Mucosa of rectum (tissue), 2 donors: ENCODE measurements at regions not wholly inside any gene's neighbourhood (a gene's known extent, or its start where the extent isn't known, plus 50 kb on each side); places are given as distances from the start of the nearest gene placed in this dataset.

Source experiments
- H3K27ac ChIP-seq, 2 donors: one replicate each; pipeline ENCODE4 v1.7.0; 2013; ENCODE audit warnings: inconsistent platforms in 2 of 2, low read depth in 2 of 2, low read length in 2 of 2
- H3K27me3 ChIP-seq, 2 donors: one replicate each; pipeline ENCODE4 v1.7.0; 2013; ENCODE audit warnings: low read length in 2 of 2; ENCODE audit not compliant: control insufficient read depth in 2 of 2, insufficient read depth in 2 of 2
- H3K36me3 ChIP-seq, 2 donors: one replicate each; pipeline ENCODE4 v1.7.0; 2013; ENCODE audit warnings: low read length in 2 of 2; ENCODE audit not compliant: control insufficient read depth in 2 of 2, insufficient read depth in 2 of 2
- H3K4me1 ChIP-seq, 2 donors: one replicate each; pipeline ENCODE4 v1.7.0; 2013; ENCODE audit warnings: low read length in 2 of 2, mild to moderate bottlenecking in 1 of 2; ENCODE audit not compliant: control insufficient read depth in 2 of 2, insufficient read depth in 2 of 2
- H3K4me3 ChIP-seq, 2 donors: one replicate each; pipeline ENCODE4 v1.7.0; 2013; ENCODE audit warnings: low read length in 2 of 2
- H3K9ac ChIP-seq, 2 donors: one replicate each; pipeline ENCODE4 v1.7.0; 2013; ENCODE audit warnings: low read length in 2 of 2, low read depth in 1 of 2, mild to moderate bottlenecking in 1 of 2
- H3K9me3 ChIP-seq, 2 donors: one replicate each; pipeline ENCODE4 v1.7.0; 2013; ENCODE audit warnings: low read length in 2 of 2; ENCODE audit not compliant: control insufficient read depth in 2 of 2
- donor health status: healthy.
- donor health status: Normal muscosa, but diverticular disease.

- Histone ChIP-seq H3K9me3 (no peaks in the 10 kb centered on the region), H3K36me3 (no peaks in the 10 kb centered on the region), H3K27ac (no peak overlapping the region), H3K27me3 (no peaks in the 10 kb centered on the region), H3K9ac (no peak overlapping the region), H3K4me1 (no peaks in the 10 kb centered on the region), H3K4me3 (no peak overlapping the region)
These were observed 111.1 kb upstream of the RIOK3 start for GRCh38 chr18:23341983-23342382.

- no peaks in the 10 kb centered on the region for H3K9me3 ChIP-seq
- no peak overlapping the region for H3K27ac ChIP-seq
- H3K36me3 ChIP-seq: no peaks in the 10 kb centered on the region
- H3K9ac ChIP-seq: no peak overlapping the region
- no peak overlapping the region for H3K4me3 ChIP-seq
- H3K27me3 ChIP-seq: no peaks in the 10 kb centered on the region
- no peaks in the 10 kb centered on the region for H3K4me1 ChIP-seq
These were observed 110.6 kb upstream of the RIOK3 start for GRCh38 chr18:23342506-23342905.

- no peaks in the 10 kb centered on the region for H3K4me1 ChIP-seq
- H3K27me3 ChIP-seq: no peaks in the 10 kb centered on the region
- H3K36me3 ChIP-seq: no peaks in the 10 kb centered on the region
- no peak overlapping the region for H3K4me3 ChIP-seq
- no peak overlapping the region for H3K27ac ChIP-seq
- no peak overlapping the region for H3K9ac ChIP-seq
- H3K9me3 ChIP-seq: no peaks in the 10 kb centered on the region
These were observed 102.9 kb upstream of the RIOK3 start for GRCh38 chr18:23350188-23350587.

- Histone ChIP-seq H3K27me3 (no peaks in the 10 kb centered on the region), H3K36me3 (no peaks in the 10 kb centered on the region), H3K27ac (no peak overlapping the region), H3K9ac (no peak overlapping the region), H3K4me3 (no peak overlapping the region), H3K4me1 (no peaks in the 10 kb centered on the region), H3K9me3 (no peaks in the 10 kb centered on the region)
These were observed 101.6 kb upstream of the RIOK3 start for GRCh38 chr18:23351521-23351920.

GRCh38 chr18:23352042-23352441 is 101.0 kb upstream of the RIOK3 start:
- peaks cover 3% of the 10 kb centered on the region in 2 donors for H3K4me1 ChIP-seq
- no peaks in the 10 kb centered on the region for H3K9me3 ChIP-seq
- no peaks in the 10 kb centered on the region for H3K27me3 ChIP-seq
- H3K36me3 ChIP-seq: no peaks in the 10 kb centered on the region
- H3K9ac ChIP-seq: no peak overlapping the region
- H3K27ac ChIP-seq: no peak overlapping the region
- no peak overlapping the region for H3K4me3 ChIP-seq

- Histone ChIP-seq H3K27me3 (no peaks in the 10 kb centered on the region), H3K4me3 (no peak overlapping the region), H3K9ac (no peak overlapping the region), H3K36me3 (no peaks in the 10 kb centered on the region), H3K4me1 (peaks cover 7 to 9% of the 10 kb centered on the region in 2 donors), H3K27ac (no peak overlapping the region), H3K9me3 (no peaks in the 10 kb centered on the region)
These were observed 99.6 kb upstream of the RIOK3 start for GRCh38 chr18:23353459-23353858.

GRCh38 chr18:23354625-23355024 is 98.5 kb upstream of the RIOK3 start:
- Histone ChIP-seq H3K27ac (no peak overlapping the region), H3K36me3 (no peaks in the 10 kb centered on the region), H3K4me3 (no peak overlapping the region), H3K9ac (no peak overlapping the region), H3K4me1 (peaks cover 7 to 12% of the 10 kb centered on the region in 2 donors), H3K9me3 (no peaks in the 10 kb centered on the region), H3K27me3 (no peaks in the 10 kb centered on the region)

- Histone ChIP-seq H3K9me3 (no peaks in the 10 kb centered on the region), H3K27me3 (no peaks in the 10 kb centered on the region), H3K9ac (no peak overlapping the region), H3K4me1 (peaks cover 7 to 12% of the 10 kb centered on the region in 2 donors), H3K27ac (no peak overlapping the region), H3K36me3 (no peaks in the 10 kb centered on the region), H3K4me3 (no peak overlapping the region)
These were observed 97.9 kb upstream of the RIOK3 start for GRCh38 chr18:23355206-23355605.

GRCh38 chr18:23356424-23356823 is 96.7 kb upstream of the RIOK3 start:
- H3K27me3 ChIP-seq: no peaks in the 10 kb centered on the region
- peak overlapping the region in 1 of 2 donors; percentile 11 for H3K27ac ChIP-seq
- no peak overlapping the region for H3K9ac ChIP-seq
- H3K36me3 ChIP-seq: no peaks in the 10 kb centered on the region
- peaks cover 7 to 12% of the 10 kb centered on the region in 2 donors for H3K4me1 ChIP-seq
- no peak overlapping the region for H3K4me3 ChIP-seq
- H3K9me3 ChIP-seq: no peaks in the 10 kb centered on the region

GRCh38 chr18:23356915-23357601 is 96.0 kb upstream of the RIOK3 start:
- H3K4me1 ChIP-seq: peaks cover 7 to 12% of the 10 kb centered on the region in 2 donors
- no peaks in the 10 kb centered on the region for H3K27me3 ChIP-seq
- H3K9me3 ChIP-seq: no peaks in the 10 kb centered on the region
- H3K36me3 ChIP-seq: no peaks in the 10 kb centered on the region
- H3K9ac ChIP-seq: no peak overlapping the region
- H3K27ac ChIP-seq: peak overlapping the region in 1 of 2 donors; percentile 13
- H3K4me3 ChIP-seq: no peak overlapping the region
